ENCODE measurements at regions not wholly inside any gene's neighbourhood (a gene's known extent, or its start where the extent isn't known, plus 50 kb on each side); places are given as distances from the start of the nearest gene placed in this dataset.

DNA sequence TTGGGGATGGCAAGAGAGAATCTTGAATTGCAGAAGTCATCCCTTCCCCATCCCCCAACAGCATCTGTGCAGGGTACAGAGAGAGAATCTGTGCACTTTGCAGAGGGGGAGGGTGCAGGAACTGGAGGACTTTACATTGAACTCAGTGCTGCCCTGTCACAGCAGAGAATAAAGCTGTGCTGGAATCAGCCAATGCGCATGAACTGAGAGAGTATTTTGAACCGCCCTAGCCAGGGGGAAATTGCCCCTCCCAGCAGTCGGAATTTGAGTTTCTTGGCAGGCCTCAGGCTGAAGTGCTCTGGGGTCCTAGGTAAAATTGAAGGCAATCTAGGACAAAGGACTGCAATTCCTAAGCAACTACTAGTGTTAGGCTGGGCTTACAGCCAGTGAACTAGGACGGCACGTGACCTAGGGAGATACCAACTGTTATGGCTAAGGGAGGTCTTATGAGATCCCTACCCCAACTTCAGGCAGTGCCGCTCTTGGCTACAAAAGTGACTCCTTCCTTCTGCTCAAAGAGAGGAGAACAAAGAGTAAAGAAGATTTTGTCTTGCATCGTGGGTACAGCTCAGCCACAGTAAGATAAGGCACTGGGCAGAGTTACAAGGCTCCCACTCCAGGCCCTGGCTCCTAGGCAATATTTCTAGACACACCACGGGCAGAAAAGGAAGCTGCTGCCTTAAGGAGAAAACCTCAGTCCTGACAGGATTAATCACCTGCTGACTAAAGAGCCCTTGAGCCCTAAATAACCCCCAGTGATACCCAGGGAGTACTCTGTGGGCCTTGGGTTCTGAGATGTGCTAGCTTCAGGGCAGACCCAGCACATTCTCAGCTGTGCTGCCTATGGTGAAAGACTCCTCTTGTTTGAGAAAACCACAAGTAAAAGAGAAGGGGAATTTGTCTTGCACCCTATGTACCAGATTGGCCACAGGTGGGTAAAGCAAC, 300.5 kb upstream of the ALCAM start:
- TF ChIP-seq, protein P1, sequence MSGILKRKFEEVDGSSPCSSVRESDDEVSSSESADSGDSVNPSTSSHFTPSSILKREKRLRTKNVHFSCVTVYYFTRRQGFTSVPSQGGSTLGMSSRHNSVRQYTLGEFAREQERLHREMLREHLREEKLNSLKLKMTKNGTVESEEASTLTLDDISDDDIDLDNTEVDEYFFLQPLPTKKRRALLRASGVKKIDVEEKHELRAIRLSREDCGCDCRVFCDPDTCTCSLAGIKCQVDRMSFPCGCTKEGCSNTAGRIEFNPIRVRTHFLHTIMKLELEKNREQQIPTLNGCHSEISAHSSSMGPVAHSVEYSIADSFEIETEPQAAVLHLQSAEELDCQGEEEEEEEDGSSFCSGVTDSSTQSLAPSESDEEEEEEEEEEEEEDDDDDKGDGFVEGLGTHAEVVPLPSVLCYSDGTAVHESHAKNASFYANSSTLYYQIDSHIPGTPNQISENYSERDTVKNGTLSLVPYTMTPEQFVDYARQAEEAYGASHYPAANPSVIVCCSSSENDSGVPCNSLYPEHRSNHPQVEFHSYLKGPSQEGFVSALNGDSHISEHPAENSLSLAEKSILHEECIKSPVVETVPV (CRISPR knock-in tag; IDR thresholded peaks at IDR 0.05), result no peak
- no peak for TF ChIP-seq TOX (CRISPR knock-in tag; IDR thresholded peaks at IDR 0.05; ENCODE audit: borderline replicate concordance)
- TF ChIP-seq ZFP3 (CRISPR knock-in tag; IDR thresholded peaks at IDR 0.05), result no peak
- TF ChIP-seq ZC3H10 (CRISPR knock-in tag; IDR thresholded peaks at IDR 0.05), result no peak
